KMS-11 (cell line): ENCODE measurements at regions not wholly inside any gene's neighbourhood (a gene's known extent, or its start where the extent isn't known, plus 50 kb on each side); places are given as distances from the start of the nearest gene placed in this dataset.

Experiments
- H2AFZ ChIP-seq: fragments of 200-600 bp; sonication (generic); 2 replicates; pipeline ENCODE4 v1.6.1; 2016; ENCODE audit warnings: antibody characterized with exemption, mixed run types, low read depth
- H3K27ac ChIP-seq: fragments of 200-600 bp; sonication (generic); 2 replicates; pipeline ENCODE4 v1.6.1; 2016; ENCODE audit warnings: mild to moderate bottlenecking, mixed run types
- H3K27me3 ChIP-seq: fragments of 200-600 bp; sonication (generic); 2 replicates; pipeline ENCODE4 v1.6.1; 2017; ENCODE audit warnings: mild to moderate bottlenecking, low read depth, mixed run types, moderate library complexity; ENCODE audit not compliant: insufficient read depth
- H3K36me3 ChIP-seq: fragments of 200-600 bp; sonication (generic); 2 replicates; pipeline ENCODE4 v1.6.1; 2017; ENCODE audit warnings: mild to moderate bottlenecking, mixed run types; ENCODE audit not compliant: insufficient read depth
- H3K4me1 ChIP-seq: fragments of 200-600 bp; sonication (generic); 2 replicates; pipeline ENCODE4 v1.6.1; 2016; ENCODE audit warnings: mild to moderate bottlenecking, low read depth, mixed run types; ENCODE audit not compliant: poor library complexity, severe bottlenecking
- H3K4me2 ChIP-seq: fragments of 200-600 bp; sonication (generic); 2 replicates; pipeline ENCODE4 v1.7.0; 2016; ENCODE audit warnings: mild to moderate bottlenecking, mixed run types
- H3K4me3 ChIP-seq: fragments of 200-600 bp; sonication (generic); IDR thresholded peaks from 2 replicates; pipeline ENCODE4 v1.6.1; 2017; ENCODE audit warnings: low read depth, low read length, mixed read lengths; ENCODE audit not compliant: insufficient read depth
- H3K79me2 ChIP-seq: fragments of 200-600 bp; sonication (generic); 2 replicates; pipeline ENCODE4 v1.6.1; 2016; ENCODE audit warnings: low read depth, mixed run types; ENCODE audit not compliant: insufficient read depth
- H3K9ac ChIP-seq: fragments of 200-600 bp; sonication (generic); 2 replicates; pipeline ENCODE4 v1.6.1; 2016; ENCODE audit warnings: mild to moderate bottlenecking, mixed run types
- H4K20me1 ChIP-seq: fragments of 200-600 bp; sonication (generic); 2 replicates; pipeline ENCODE4 v1.6.1; 2016; ENCODE audit warnings: mild to moderate bottlenecking, mixed run types; ENCODE audit not compliant: insufficient read depth
- TF ChIP-seq, protein P1 (sequence below): fragments of 200-600 bp; sonication (generic); conservative IDR thresholded peaks from 2 replicates; pipeline ENCODE4 v1.6.1; 2017; ENCODE audit warnings: low read depth, mild to moderate bottlenecking, antibody characterized with exemption, low read length, moderate library complexity, mixed read lengths

DNA sequence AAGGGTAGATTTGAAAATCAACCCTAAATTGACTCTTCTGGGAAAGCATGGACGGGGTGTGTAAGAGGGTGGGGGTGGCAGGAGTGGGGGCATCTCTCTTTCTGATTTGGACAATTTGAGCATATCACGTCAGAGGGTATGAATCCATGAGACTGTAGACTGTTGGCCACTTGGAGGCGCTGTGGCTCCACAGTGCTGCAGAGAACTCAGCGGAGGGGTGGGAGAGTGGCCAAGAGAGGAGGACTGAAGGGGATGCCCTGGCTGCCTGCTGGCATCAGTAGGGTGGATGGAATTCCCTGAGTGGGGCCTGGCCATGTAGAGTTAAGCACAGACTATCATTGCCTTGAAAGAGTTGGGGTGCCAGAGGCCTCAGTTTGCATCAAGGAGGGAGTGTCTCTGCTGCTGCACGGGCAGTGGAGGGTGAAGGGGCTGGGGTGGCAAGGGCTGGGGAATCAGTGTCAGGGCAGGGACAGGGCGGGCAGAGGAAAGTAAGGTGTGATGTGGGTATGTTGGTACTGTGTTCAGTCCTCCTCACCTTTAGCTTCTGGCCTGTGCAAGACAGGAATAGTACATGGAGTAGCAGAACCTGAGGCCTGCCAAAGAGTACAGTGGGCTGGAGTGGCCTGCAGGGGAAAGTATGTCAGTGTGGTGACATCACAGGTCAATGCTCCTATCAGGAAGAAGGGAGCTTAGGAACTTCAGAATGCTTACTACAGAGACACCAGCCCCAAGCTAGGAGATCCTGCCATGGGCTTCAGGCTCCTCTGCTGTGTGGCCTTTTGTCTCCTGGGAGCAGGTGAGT is 133.5 kb upstream of the PRSS58 start:
- TF ChIP-seq, protein P1, sequence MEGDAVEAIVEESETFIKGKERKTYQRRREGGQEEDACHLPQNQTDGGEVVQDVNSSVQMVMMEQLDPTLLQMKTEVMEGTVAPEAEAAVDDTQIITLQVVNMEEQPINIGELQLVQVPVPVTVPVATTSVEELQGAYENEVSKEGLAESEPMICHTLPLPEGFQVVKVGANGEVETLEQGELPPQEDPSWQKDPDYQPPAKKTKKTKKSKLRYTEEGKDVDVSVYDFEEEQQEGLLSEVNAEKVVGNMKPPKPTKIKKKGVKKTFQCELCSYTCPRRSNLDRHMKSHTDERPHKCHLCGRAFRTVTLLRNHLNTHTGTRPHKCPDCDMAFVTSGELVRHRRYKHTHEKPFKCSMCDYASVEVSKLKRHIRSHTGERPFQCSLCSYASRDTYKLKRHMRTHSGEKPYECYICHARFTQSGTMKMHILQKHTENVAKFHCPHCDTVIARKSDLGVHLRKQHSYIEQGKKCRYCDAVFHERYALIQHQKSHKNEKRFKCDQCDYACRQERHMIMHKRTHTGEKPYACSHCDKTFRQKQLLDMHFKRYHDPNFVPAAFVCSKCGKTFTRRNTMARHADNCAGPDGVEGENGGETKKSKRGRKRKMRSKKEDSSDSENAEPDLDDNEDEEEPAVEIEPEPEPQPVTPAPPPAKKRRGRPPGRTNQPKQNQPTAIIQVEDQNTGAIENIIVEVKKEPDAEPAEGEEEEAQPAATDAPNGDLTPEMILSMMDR = peak; percentile 38
- Histone ChIP-seq H4K20me1 (no peaks in the 10 kb centered on the region), H3K79me2 (no peaks in the 10 kb centered on the region), H3K27me3 (no peaks in the 10 kb centered on the region), H3K27ac (no peak overlapping the region), H3K4me2 (no peak overlapping the region), H3K4me3 (no peak overlapping the region), H3K4me1 (no peaks in the 10 kb centered on the region), H3K36me3 (no peaks in the 10 kb centered on the region), H2AFZ (no peak overlapping the region), H3K9ac (no peak overlapping the region)

DNA sequence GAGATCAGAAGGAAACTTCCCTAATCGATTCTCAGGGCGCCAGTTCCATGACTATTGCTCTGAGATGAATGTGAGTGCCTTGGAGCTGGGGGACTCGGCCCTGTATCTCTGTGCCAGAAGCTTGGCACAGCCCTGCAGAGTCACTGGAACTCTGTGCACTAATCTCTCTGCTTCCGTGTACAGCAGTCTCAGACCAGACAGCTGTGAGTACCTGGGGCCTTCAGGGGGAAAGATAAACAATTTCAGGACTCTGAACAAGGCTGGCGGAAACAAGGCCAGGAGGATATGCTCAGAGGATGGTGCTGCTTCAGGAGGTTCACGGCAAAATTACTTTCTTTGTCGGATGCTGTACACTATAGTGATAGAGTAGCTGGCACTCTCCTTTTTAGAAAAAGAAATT is 131.7 kb upstream of the PRSS58 start:
- Histone ChIP-seq H3K36me3 (no peaks in the 10 kb centered on the region), H3K9ac (no peak overlapping the region), H2AFZ (no peak overlapping the region), H4K20me1 (no peaks in the 10 kb centered on the region), H3K4me1 (no peaks in the 10 kb centered on the region), H3K27me3 (no peaks in the 10 kb centered on the region), H3K27ac (no peak overlapping the region), H3K4me2 (no peak overlapping the region), H3K79me2 (no peaks in the 10 kb centered on the region), H3K4me3 (no peak overlapping the region)
- TF ChIP-seq, protein P1 = no peak

DNA sequence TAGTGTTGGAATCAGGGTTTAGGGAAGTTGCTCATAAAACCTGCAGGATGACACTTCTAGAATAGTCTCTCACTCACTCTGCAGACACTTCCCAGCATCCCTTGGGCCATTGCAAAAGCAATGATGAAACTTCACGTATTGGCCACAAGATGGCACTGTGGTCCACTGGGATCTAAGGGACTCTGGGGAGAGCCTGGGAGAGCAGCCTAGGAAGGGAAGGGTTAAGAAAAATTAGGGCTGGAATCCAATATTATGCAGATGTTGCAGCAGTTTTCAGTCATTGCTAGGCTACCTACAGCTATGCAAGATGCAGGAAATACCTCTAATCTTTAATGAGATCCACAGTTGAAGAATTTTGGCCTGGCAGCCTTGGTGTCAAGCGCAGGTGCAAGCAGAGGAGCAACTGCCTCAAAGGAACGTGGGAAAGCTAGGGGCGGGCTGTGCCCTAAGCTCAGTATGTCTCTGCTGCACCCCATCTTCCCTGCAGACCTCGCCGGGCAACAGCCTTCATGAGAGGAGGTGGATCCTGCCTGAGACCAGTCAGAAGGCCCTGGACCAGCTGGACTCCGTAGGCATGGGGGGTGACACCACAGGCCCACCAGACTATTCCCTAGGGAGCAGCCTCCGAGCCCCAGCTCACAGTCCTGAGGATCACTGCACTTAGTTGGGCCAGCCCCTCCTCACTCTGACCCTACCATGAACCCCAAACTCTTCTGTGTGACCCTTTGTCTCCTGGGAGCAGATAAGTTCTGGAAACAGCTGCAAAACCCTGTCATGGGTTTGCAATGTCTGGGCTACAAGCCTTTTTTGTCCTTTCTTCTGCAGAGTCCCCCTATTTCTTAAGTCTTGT is 127.9 kb upstream of the PRSS58 start:
- no peaks in the 10 kb centered on the region for H3K27me3 ChIP-seq
- no peak overlapping the region for H3K9ac ChIP-seq
- H3K4me2 ChIP-seq = no peak overlapping the region
- no peak overlapping the region for H2AFZ ChIP-seq
- no peaks in the 10 kb centered on the region for H3K4me1 ChIP-seq
- TF ChIP-seq, protein P1 = peak; percentile 84
- no peak overlapping the region for H3K4me3 ChIP-seq
- H3K27ac ChIP-seq = no peak overlapping the region
- no peaks in the 10 kb centered on the region for H4K20me1 ChIP-seq
- no peaks in the 10 kb centered on the region for H3K79me2 ChIP-seq
- no peaks in the 10 kb centered on the region for H3K36me3 ChIP-seq

DNA sequence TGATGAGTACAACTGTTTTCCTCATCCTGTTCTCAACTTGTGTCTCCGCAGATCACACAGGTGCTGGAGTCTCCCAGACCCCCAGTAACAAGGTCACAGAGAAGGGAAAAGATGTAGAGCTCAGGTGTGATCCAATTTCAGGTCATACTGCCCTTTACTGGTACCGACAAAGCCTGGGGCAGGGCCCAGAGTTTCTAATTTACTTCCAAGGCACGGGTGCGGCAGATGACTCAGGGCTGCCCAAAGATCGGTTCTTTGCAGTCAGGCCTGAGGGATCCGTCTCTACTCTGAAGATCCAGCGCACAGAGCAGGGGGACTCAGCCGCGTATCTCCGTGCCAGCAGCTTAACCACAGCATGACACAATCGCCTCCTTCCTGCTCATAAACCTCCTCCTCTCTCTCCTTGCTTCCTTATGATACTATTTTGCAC is 126.7 kb upstream of the PRSS58 start:
- H4K20me1 ChIP-seq = no peaks in the 10 kb centered on the region
- no peak overlapping the region for H3K4me2 ChIP-seq
- no peak overlapping the region for H2AFZ ChIP-seq
- H3K4me3 ChIP-seq = no peak overlapping the region
- TF ChIP-seq, protein P1 = no peak
- no peaks in the 10 kb centered on the region for H3K79me2 ChIP-seq
- H3K4me1 ChIP-seq = no peaks in the 10 kb centered on the region
- H3K27me3 ChIP-seq = no peaks in the 10 kb centered on the region
- H3K9ac ChIP-seq = no peak overlapping the region
- H3K36me3 ChIP-seq = no peaks in the 10 kb centered on the region
- no peak overlapping the region for H3K27ac ChIP-seq
